Neutrophil (primary cell): ENCODE measurements at regions not wholly inside any gene's neighbourhood (a gene's known extent, or its start where the extent isn't known, plus 50 kb on each side); places are given as distances from the start of the nearest gene placed in this dataset.

Experiments
- H3K27ac ChIP-seq: fragments of 200-600 bp; sonication (generic); 2 replicates; pipeline ENCODE4 v1.5.1; 2016; ENCODE audit warnings: mild to moderate bottlenecking, moderate library complexity
- H3K27me3 ChIP-seq: fragments of 200-600 bp; sonication (generic); 2 replicates; pipeline ENCODE4 v1.6.0; 2016; ENCODE audit warnings: mild to moderate bottlenecking
- H3K36me3 ChIP-seq: fragments of 200-600 bp; sonication (generic); 2 replicates; pipeline ENCODE4 v1.5.1; 2017
- H3K4me1 ChIP-seq, 2 experiments: fragments of 200-600 bp in 1 of 2; sonication (generic) in 1 of 2; 1 replicate in 1 of 2; 2 replicates in 1 of 2; pipeline versions ENCODE4 v1.5.1 to v1.6.1; 2013 to 2016; ENCODE audit warnings: low read depth in 1 of 2, low read length in 1 of 2, mild to moderate bottlenecking in 1 of 2, moderate library complexity in 1 of 2; ENCODE audit not compliant: control insufficient read depth in 1 of 2, insufficient read depth in 1 of 2
- H3K4me3 ChIP-seq, 2 experiments: fragments of 200-600 bp in 1 of 2; sonication (generic) in 1 of 2; 1 replicate in 1 of 2; 2 replicates in 1 of 2; pipeline ENCODE4 v1.5.1; 2013 to 2016; ENCODE audit warnings: low read depth in 1 of 2, low read length in 1 of 2, mild to moderate bottlenecking in 1 of 2, moderate library complexity in 1 of 2
- H3K9me3 ChIP-seq: fragments of 200-600 bp; sonication (generic); 2 replicates; pipeline ENCODE4 v1.5.1; 2016
- TF ChIP-seq, protein P1 (sequence below): fragments of 200-600 bp; sonication (generic); IDR thresholded peaks from 2 replicates; pipeline ENCODE4 v1.5.1; 2016; ENCODE audit warnings: antibody characterized with exemption

DNA sequence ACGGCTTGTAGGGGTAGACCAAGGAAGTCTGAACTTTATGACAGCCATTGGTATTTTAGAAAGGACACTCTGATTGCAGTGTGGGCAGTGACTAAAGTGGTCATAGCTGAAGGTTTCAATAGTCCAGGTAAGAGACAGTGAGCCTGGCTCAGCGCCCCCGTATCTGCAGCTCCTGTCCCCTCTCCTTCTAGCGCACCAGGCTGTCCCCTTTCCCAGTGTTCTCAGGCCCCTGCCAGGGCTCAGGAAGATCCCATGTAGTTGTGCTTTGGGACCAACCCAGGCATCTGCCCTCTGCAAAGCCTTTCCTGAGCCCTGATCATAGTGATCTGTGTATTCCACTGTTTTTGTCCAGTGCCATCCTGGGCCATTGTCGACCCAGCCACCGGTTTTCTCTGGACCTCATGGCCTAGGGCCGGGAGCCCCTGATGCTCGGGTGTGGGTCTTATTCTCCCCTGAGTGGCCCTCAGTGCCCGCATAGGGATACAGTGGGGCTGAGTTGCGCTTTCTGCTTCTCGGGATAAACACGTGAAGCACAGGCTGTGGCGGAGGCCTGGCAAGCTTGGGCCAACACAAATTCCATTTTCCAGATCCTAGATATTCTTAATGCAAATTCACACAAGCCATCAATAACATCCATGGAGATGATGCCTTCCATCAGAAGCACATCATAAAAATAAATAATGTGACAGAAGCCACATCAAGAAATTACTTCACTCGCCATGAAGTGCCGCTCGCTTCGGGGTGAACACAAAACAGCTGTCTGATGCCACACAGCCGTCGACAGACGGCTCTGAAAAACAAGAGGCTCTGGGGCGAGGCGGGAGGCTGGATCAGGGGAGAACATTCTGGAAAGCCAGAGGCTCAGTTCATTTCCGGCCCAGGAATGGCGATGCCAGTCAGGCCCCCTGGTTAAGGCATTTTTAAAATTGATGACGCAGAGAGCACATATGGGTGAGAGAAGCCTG lies 805.0 kb downstream of the TBC1D22A start:
- H3K36me3 ChIP-seq = no peaks in the 10 kb centered on the region

DNA sequence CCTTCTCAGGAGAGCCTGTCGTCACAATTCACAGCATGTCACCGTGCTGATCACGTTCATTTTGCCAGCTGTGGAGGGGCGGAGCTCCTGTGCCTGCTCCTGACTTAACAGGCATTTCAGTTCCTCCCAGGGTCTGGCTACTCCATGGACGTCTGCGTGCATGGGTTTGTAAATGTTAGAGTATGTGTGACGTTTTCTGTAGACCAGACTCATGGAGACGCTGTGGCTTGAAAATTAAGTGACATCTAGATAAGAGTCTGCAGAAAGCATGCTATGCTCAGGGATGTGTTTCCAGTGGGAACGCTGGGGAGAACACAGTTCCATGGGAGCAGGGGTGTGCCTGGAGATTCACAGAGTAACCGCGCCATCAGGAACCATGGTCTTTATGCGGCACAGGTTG lies 804.0 kb downstream of the TBC1D22A start:
- H3K27me3 ChIP-seq = no peaks in the 10 kb centered on the region
- no peaks in the 10 kb centered on the region for H3K9me3 ChIP-seq
- no peaks in the 10 kb centered on the region for H3K36me3 ChIP-seq
- no peak overlapping the region for H3K4me3 ChIP-seq
- no peak overlapping the region for H3K27ac ChIP-seq
- H3K4me1 ChIP-seq = no peaks in the 10 kb centered on the region
- TF ChIP-seq, protein P1, sequence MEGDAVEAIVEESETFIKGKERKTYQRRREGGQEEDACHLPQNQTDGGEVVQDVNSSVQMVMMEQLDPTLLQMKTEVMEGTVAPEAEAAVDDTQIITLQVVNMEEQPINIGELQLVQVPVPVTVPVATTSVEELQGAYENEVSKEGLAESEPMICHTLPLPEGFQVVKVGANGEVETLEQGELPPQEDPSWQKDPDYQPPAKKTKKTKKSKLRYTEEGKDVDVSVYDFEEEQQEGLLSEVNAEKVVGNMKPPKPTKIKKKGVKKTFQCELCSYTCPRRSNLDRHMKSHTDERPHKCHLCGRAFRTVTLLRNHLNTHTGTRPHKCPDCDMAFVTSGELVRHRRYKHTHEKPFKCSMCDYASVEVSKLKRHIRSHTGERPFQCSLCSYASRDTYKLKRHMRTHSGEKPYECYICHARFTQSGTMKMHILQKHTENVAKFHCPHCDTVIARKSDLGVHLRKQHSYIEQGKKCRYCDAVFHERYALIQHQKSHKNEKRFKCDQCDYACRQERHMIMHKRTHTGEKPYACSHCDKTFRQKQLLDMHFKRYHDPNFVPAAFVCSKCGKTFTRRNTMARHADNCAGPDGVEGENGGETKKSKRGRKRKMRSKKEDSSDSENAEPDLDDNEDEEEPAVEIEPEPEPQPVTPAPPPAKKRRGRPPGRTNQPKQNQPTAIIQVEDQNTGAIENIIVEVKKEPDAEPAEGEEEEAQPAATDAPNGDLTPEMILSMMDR = no peak

More for the DNA sequence above, 805.0 kb downstream of the TBC1D22A start:
- H3K4me1 ChIP-seq = no peaks in the 10 kb centered on the region
- no peak overlapping the region for H3K27ac ChIP-seq
- TF ChIP-seq, protein P1 = no peak
- H3K9me3 ChIP-seq = no peaks in the 10 kb centered on the region
- no peak overlapping the region for H3K4me3 ChIP-seq
- no peaks in the 10 kb centered on the region for H3K27me3 ChIP-seq

DNA sequence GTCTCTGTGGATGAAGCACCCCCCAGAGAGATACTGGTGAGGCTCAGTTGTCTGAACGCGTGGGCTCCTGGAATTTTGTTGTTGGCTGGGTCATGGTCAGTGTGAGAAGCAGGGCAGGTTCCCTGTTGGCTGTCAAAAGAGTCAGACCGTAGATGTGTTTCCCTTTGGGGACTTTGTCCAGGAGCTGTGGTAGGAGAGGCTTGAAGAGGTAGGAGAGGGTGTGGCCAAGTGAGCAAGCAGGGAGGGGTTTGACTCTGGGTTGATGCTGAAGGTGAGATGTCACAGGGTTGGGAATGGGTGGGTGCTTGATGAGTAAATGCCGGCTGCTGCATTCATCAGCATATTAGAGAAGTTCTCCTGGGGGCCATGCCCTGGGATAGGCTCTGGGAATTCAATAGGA lies 803.2 kb downstream of the TBC1D22A start:
- TF ChIP-seq, protein P1 = no peak
- no peak overlapping the region for H3K4me3 ChIP-seq
- H3K36me3 ChIP-seq = no peaks in the 10 kb centered on the region
- H3K9me3 ChIP-seq = no peaks in the 10 kb centered on the region
- no peaks in the 10 kb centered on the region for H3K27me3 ChIP-seq
- H3K4me1 ChIP-seq = no peaks in the 10 kb centered on the region
- no peak overlapping the region for H3K27ac ChIP-seq

DNA sequence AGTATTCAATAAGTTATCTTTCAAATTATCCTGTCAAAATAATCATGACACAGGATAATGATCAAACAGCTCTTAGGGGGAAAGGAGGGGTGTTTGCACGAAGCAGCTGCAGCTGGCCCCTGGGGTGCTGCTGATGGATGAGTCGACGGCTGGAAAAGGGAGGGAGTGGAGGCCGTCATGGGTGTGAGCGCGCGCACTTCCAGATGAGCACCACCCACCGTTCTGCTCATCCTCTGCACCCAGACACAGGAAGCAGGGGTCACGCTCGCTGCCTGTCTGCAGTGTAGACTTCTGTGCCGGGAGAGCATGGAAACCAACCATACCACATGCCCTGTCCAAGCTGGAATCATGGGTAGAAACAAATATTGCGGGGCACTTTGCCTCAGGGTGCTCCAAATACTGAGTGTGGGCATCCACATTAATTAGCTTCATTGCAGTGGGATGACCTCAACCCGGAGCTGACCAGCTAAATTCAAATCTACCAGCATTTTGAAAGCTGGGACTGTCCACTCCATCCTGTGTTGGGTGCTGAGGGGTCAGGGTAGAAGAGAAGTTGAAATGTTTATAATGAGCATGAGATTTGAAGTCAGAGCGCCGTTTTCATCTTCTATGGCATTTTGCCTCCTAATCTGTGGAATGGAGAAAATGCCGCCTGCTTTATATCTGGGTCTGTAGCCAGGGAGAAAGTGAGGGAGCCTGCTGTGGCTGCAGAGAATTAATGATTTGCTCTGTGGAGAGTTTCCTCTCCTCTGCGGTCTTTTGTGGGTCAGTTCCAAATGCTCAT lies 802.4 kb downstream of the TBC1D22A start:
- Histone ChIP-seq H3K27ac (no peak overlapping the region), H3K4me1 (no peaks in the 10 kb centered on the region), H3K4me3 (no peak overlapping the region), H3K27me3 (no peaks in the 10 kb centered on the region), H3K36me3 (no peaks in the 10 kb centered on the region), H3K9me3 (no peaks in the 10 kb centered on the region)
- TF ChIP-seq, protein P1 = no peak

DNA sequence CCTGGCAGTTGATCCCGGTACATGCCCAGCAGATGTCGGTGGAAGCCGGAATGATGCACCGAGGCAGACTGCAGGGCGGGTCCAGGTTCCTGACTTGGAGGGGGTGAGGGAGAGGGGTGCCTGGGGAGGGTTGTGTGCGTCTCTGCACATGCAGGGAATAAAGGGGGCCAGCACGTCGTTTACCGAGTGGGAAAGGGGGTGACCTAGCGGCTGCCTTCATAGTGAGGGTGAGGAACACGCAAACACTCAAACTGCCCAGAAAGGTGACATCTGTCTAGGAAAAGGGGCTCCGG lies 801.7 kb downstream of the TBC1D22A start:
- no peak overlapping the region for H3K4me3 ChIP-seq
- H3K4me1 ChIP-seq = no peaks in the 10 kb centered on the region
- TF ChIP-seq, protein P1 = no peak
- no peaks in the 10 kb centered on the region for H3K27me3 ChIP-seq
- no peak overlapping the region for H3K27ac ChIP-seq
- no peaks in the 10 kb centered on the region for H3K36me3 ChIP-seq
- H3K9me3 ChIP-seq = no peaks in the 10 kb centered on the region
